CD14-positive monocyte (primary cell): ENCODE measurements at regions not wholly inside any gene's neighbourhood (a gene's known extent, or its start where the extent isn't known, plus 50 kb on each side); places are given as distances from the start of the nearest gene placed in this dataset.

Source experiments
- DNase-seq, 3 donors: peaks; one replicate each; pipeline ENCODE4 v3.0.0-alpha.2; 2011 to 2022
- H2AFZ ChIP-seq: 2 replicates; pipeline ENCODE4 v1.6.0; 2012; ENCODE audit warnings: mild to moderate bottlenecking, low read depth, low read length, inconsistent platforms; ENCODE audit not compliant: insufficient read depth, poor library complexity, severe bottlenecking
- H3K27ac ChIP-seq, 2 donors: 1 replicate in 1 of 2; 2 replicates in 1 of 2; pipeline ENCODE4 v1.5.1; 2012 to 2013; ENCODE audit warnings: low read length in 2 of 2, control low read depth in 1 of 2, inconsistent platforms in 1 of 2, low read depth in 1 of 2, mild to moderate bottlenecking in 1 of 2
- H3K27me3 ChIP-seq, 2 donors: one replicate each; pipeline versions ENCODE4 v1.6.0 to v1.6.1; 2011 to 2013; ENCODE audit warnings: low read length in 2 of 2; ENCODE audit not compliant: control insufficient read depth in 2 of 2, insufficient read depth in 2 of 2
- H3K36me3 ChIP-seq, 2 donors: replicated peaks in 1 of 2; 1 replicate in 1 of 2; 2 replicates in 1 of 2; pipeline versions ENCODE4 v1.5.1 to v1.6.1; 2012 to 2013; ENCODE audit warnings: low read length in 2 of 2, control low read depth in 1 of 2, inconsistent platforms in 1 of 2, mild to moderate bottlenecking in 1 of 2; ENCODE audit not compliant: insufficient read depth in 2 of 2, control insufficient read depth in 1 of 2
- H3K4me1 ChIP-seq, 2 donors: 1 replicate in 1 of 2; 2 replicates in 1 of 2; pipeline versions ENCODE4 v1.5.1 to v1.6.1; 2012 to 2013; ENCODE audit warnings: low read length in 2 of 2, control low read depth in 1 of 2, inconsistent platforms in 1 of 2, mild to moderate bottlenecking in 1 of 2, moderate library complexity in 1 of 2; ENCODE audit not compliant: insufficient read depth in 2 of 2, control insufficient read depth in 1 of 2
- H3K4me2 ChIP-seq: replicated peaks from 2 replicates; pipeline ENCODE3; 2012; ENCODE audit warnings: low read length, moderate library complexity, mild to moderate bottlenecking; ENCODE audit not compliant: poor library complexity, severe bottlenecking; ENCODE audit errors: extremely low read depth
- H3K4me3 ChIP-seq, 3 experiments: fragments of 200-600 bp in 1 of 3; sonication (generic) in 1 of 3; replicated peaks in 1 of 3; 1 replicate in 2 of 3; 2 replicates in 1 of 3; pipeline ENCODE4 v1.5.1; 2011 to 2013; ENCODE audit warnings: low read length in 3 of 3, mild to moderate bottlenecking in 3 of 3, control low read depth in 2 of 3, low read depth in 2 of 3, inconsistent platforms in 1 of 3, moderate library complexity in 1 of 3
- H3K79me2 ChIP-seq: 2 replicates; pipeline ENCODE4 v1.6.0; 2012; ENCODE audit warnings: mild to moderate bottlenecking, control low read depth, inconsistent platforms, low read length, moderate library complexity; ENCODE audit not compliant: insufficient read depth
- H3K9ac ChIP-seq: 2 replicates; pipeline ENCODE4 v1.6.0; 2017; ENCODE audit warnings: low read length, mild to moderate bottlenecking; ENCODE audit not compliant: insufficient read depth, poor library complexity, severe bottlenecking
- H3K9me3 ChIP-seq, 2 donors: replicated peaks in 1 of 2; 1 replicate in 1 of 2; 2 replicates in 1 of 2; pipeline versions ENCODE4 v1.5.1 to v1.6.1; 2012 to 2013; ENCODE audit warnings: low read length in 2 of 2, control low read depth in 1 of 2; ENCODE audit not compliant: control insufficient read depth in 1 of 2, insufficient read depth in 1 of 2
- H4K20me1 ChIP-seq: 2 replicates; pipeline ENCODE4 v1.6.0; 2012; ENCODE audit warnings: mild to moderate bottlenecking, low read length, control low read depth, moderate library complexity; ENCODE audit not compliant: insufficient read depth
- H3K27ac Mint-ChIP-seq, 7 donors: one replicate each; pipeline ENCODE4 v1.8.0; 2020; ENCODE audit warnings: mild to moderate bottlenecking in 7 of 7, mixed read lengths in 7 of 7, moderate library complexity in 6 of 7, inconsistent platforms in 2 of 7
- H3K27me3 Mint-ChIP-seq, 3 donors: one replicate each; pipeline ENCODE4 v1.8.0; 2021 to 2022; ENCODE audit warnings: low read depth in 3 of 3, mild to moderate bottlenecking in 3 of 3, mixed read lengths in 3 of 3, moderate library complexity in 3 of 3, inconsistent platforms in 1 of 3
- H3K36me3 Mint-ChIP-seq, 2 donors: one replicate each; pipeline ENCODE4 v1.8.0; 2020; ENCODE audit warnings: mixed read lengths in 2 of 2, inconsistent platforms in 1 of 2, mild to moderate bottlenecking in 1 of 2
- H3K4me1 Mint-ChIP-seq: one replicate; pipeline ENCODE4 v1.8.0; 2020; ENCODE audit warnings: mild to moderate bottlenecking, mixed read lengths
- H3K4me3 Mint-ChIP-seq, 2 donors: one replicate each; pipeline ENCODE4 v1.8.0; 2020; ENCODE audit warnings: mild to moderate bottlenecking in 2 of 2, mixed read lengths in 2 of 2, moderate library complexity in 1 of 2
- H3K9me3 Mint-ChIP-seq, 7 donors: one replicate each; pipeline ENCODE4 v1.8.0; 2020 to 2022; ENCODE audit warnings: mixed read lengths in 7 of 7, mild to moderate bottlenecking in 6 of 7, moderate library complexity in 6 of 7, inconsistent platforms in 2 of 7
- CTCF ChIP-seq: fragments of 200-600 bp; IDR thresholded peaks from one replicate; pipeline ENCODE4 v1.8.0; 2022; ENCODE audit warnings: antibody characterized with exemption, mild to moderate bottlenecking
- whole genome bisulfite sequencing: methylation state at CpG from one replicate; pipeline ENCODE4 v1.1.5; 2013; ENCODE audit warnings: missing lambda C conversion rate; ENCODE audit not compliant: insufficient coverage; 5-methylcytosine and 5-hydroxymethylcytosine counted together
- intact Hi-C, 2 donors: fragments of 100-400 bp; cut with micrococcal nuclease; formaldehyde crosslinking; loops; one replicate each; pipeline versions ENCODE4 v1.15.0 to v1.15.1; 2023

GRCh38 chr5:117652036-117652957 lies 1077.7 kb upstream of the SEMA6A start:
- intact Hi-C loops, result no loop called here
- H3K4me3 ChIP-seq, result no peak overlapping the region
- no peaks in the 10 kb centered on the region for H3K9me3 ChIP-seq
- no peaks in the 10 kb centered on the region for H3K4me1 Mint-ChIP-seq
- DNase-seq, result no peak
- TF ChIP-seq CTCF, result no peak
- H3K36me3 ChIP-seq, result no peaks in the 10 kb centered on the region
- H3K4me1 ChIP-seq, result no peaks in the 10 kb centered on the region
- H3K27ac ChIP-seq, result no peak overlapping the region
- WGBS, result 80% methylated on average over 1 of the region's 4 CpGs
- H3K27me3 ChIP-seq, result no peaks in the 10 kb centered on the region
- no peaks in the 10 kb centered on the region for H4K20me1 ChIP-seq
- H3K9me3 Mint-ChIP-seq, result peaks cover 0 to 4% (median 0%) of the 10 kb centered on the region in 7 donors
- peaks cover 0 to 2% (median 0%) of the 10 kb centered on the region in 3 donors for H3K27me3 Mint-ChIP-seq
- H3K79me2 ChIP-seq, result no peaks in the 10 kb centered on the region
- H3K4me2 ChIP-seq, result no peak overlapping the region
- no peak overlapping the region for H3K9ac ChIP-seq
- H3K27ac Mint-ChIP-seq, result no peak overlapping the region
- H2AFZ ChIP-seq, result no peak overlapping the region
- no peaks in the 10 kb centered on the region for H3K36me3 Mint-ChIP-seq
- H3K4me3 Mint-ChIP-seq, result no peak overlapping the region

GRCh38 chr5:117649821-117650220 lies 1075.2 kb upstream of the SEMA6A start:
- Histone ChIP-seq H3K27me3 (no peaks in the 10 kb centered on the region), H2AFZ (no peak overlapping the region), H3K4me3 (no peak overlapping the region), H4K20me1 (no peaks in the 10 kb centered on the region), H3K27ac (no peak overlapping the region), H3K4me2 (no peak overlapping the region), H3K79me2 (no peaks in the 10 kb centered on the region), H3K36me3 (no peaks in the 10 kb centered on the region), H3K9me3 (no peaks in the 10 kb centered on the region), H3K9ac (no peak overlapping the region), H3K4me1 (no peaks in the 10 kb centered on the region)
- Mint-ChIP-seq H3K4me1 (no peaks in the 10 kb centered on the region), H3K9me3 (peaks cover 0 to 4% (median 2%) of the 10 kb centered on the region in 7 donors), H3K27me3 (peaks cover 0 to 2% (median 0%) of the 10 kb centered on the region in 3 donors), H3K36me3 (no peaks in the 10 kb centered on the region), H3K4me3 (no peak overlapping the region), H3K27ac (peak overlapping the region in 1 of 7 donors; percentile 52)
- TF ChIP-seq CTCF, result no peak
- 84% methylated on average over 2 of the region's 3 CpGs for WGBS
- intact Hi-C loops, result no loop called here
- no peak for DNase-seq
